ENCODE measurements at regions not wholly inside any gene's neighbourhood (a gene's known extent, or its start where the extent isn't known, plus 50 kb on each side); places are given as distances from the start of the nearest gene placed in this dataset.

DNA sequence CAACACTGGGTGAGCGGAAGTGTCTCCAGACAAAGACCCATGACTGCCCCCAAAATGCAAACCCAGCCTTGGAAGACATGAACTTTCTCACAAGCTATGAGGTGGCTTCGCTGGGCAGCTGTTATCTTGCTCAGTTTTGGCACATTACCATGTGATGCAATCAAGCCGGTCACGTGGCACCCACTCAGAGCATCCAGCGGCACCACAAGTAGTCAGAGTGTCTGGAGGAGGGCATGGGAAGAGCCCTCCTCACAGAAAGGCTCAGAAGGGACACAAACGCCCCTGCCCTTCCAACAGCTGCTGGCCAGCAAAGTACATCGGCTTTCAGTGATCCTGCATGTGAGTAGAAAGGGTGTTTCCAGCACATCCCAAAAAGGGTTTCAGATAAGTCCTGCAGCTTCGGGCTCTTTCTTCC, 145.5 kb upstream of the IRF2BP2 start (continued):
- TF ChIP-seq ZNF699 (CRISPR knock-in tag; IDR thresholded peaks at IDR 0.05; ENCODE audit: insufficient replicate concordance) = no peak
- no peak for TF ChIP-seq U2AF1 (optimal IDR thresholded peaks at IDR 0.05; ENCODE audit: low read depth, low read length)
- no peak for TF ChIP-seq ZNF347 (CRISPR knock-in tag; IDR thresholded peaks at IDR 0.05; ENCODE audit: low read depth)
- TF ChIP-seq ZNF584 (CRISPR knock-in tag; IDR thresholded peaks at IDR 0.05; ENCODE audit: low read depth) = no peak
- TF ChIP-seq ZNF431 (CRISPR knock-in tag; IDR thresholded peaks at IDR 0.05) = 0 out of 2 replicates have a peak, but pooled peaks have one; percentile 51
- no peak for TF ChIP-seq ZC3H8 (IDR thresholded peaks at IDR 0.05)
- peak; percentile 91; the same call in 1 of the 2 replicates for TF ChIP-seq TOE1 (IDR thresholded peaks at IDR 0.05; ENCODE audit: borderline replicate concordance)
- TF ChIP-seq TOE1 (CRISPR knock-in tag; IDR thresholded peaks at IDR 0.05; ENCODE audit: borderline replicate concordance, low read depth) = no peak
- TF ChIP-seq ZNF76 (CRISPR knock-in tag; IDR thresholded peaks at IDR 0.05; ENCODE audit: borderline replicate concordance) = peak; percentile 48; the same call in 1 of the 2 replicates
- no peak for TF ChIP-seq JUN (IDR thresholded peaks at IDR 0.05; ENCODE audit: borderline replicate concordance, low read depth, low read length)
- TF ChIP-seq JUN (CRISPR knock-in tag; IDR thresholded peaks at IDR 0.05; ENCODE audit: borderline replicate concordance) = no peak
- TF ChIP-seq ETV6 (IDR thresholded peaks at IDR 0.05; ENCODE audit: borderline replicate concordance in 1 of 2, low read depth in 2 of 2, low read length in 1 of 2) = no peak
- no peak for TF ChIP-seq ETV6 (CRISPR knock-in tag; IDR thresholded peaks at IDR 0.05; ENCODE audit: borderline replicate concordance)
- no peak for TF ChIP-seq ETS2 (tag; IDR thresholded peaks at IDR 0.05; ENCODE audit: borderline replicate concordance, poor library complexity, severe bottlenecking)
- no peak for TF ChIP-seq ILK (tag; IDR thresholded peaks at IDR 0.05; ENCODE audit: borderline replicate concordance, low read depth)
- TF ChIP-seq SNRNP70 (optimal IDR thresholded peaks at IDR 0.05; ENCODE audit: low read depth, low read length) = no peak
- TF ChIP-seq ASH1L (IDR thresholded peaks at IDR 0.05; ENCODE audit: borderline replicate concordance, low read depth, partially characterized antibody) = no peak
- peak; percentile 95 for TF ChIP-seq BHLHE40 (IDR thresholded peaks at IDR 0.05; ENCODE audit: low read length)
- TF ChIP-seq, protein P1, sequence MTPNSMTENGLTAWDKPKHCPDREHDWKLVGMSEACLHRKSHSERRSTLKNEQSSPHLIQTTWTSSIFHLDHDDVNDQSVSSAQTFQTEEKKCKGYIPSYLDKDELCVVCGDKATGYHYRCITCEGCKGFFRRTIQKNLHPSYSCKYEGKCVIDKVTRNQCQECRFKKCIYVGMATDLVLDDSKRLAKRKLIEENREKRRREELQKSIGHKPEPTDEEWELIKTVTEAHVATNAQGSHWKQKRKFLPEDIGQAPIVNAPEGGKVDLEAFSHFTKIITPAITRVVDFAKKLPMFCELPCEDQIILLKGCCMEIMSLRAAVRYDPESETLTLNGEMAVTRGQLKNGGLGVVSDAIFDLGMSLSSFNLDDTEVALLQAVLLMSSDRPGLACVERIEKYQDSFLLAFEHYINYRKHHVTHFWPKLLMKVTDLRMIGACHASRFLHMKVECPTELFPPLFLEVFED (CRISPR knock-in tag; conservative IDR thresholded peaks at IDR 0.05) = no peak
- TF ChIP-seq L3MBTL2 (IDR thresholded peaks at IDR 0.05) = peak; percentile 97
- TF ChIP-seq, protein P2, sequence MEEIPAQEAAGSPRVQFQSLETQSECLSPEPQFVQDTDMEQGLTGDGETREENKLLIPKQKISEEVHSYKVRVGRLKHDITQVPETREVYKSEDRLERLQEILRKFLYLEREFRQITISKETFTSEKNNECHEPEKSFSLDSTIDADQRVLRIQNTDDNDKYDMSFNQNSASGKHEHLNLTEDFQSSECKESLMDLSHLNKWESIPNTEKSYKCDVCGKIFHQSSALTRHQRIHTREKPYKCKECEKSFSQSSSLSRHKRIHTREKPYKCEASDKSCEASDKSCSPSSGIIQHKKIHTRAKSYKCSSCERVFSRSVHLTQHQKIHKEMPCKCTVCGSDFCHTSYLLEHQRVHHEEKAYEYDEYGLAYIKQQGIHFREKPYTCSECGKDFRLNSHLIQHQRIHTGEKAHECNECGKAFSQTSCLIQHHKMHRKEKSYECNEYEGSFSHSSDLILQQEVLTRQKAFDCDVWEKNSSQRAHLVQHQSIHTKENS (CRISPR knock-in tag; IDR thresholded peaks at IDR 0.05) = no peak
- TF ChIP-seq, protein P3, sequence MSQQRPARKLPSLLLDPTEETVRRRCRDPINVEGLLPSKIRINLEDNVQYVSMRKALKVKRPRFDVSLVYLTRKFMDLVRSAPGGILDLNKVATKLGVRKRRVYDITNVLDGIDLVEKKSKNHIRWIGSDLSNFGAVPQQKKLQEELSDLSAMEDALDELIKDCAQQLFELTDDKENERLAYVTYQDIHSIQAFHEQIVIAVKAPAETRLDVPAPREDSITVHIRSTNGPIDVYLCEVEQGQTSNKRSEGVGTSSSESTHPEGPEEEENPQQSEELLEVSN (IDR thresholded peaks at IDR 0.05; ENCODE audit: borderline replicate concordance in 1 of 2, extremely low read depth in 1 of 2, insufficient read depth in 1 of 2, insufficient read length in 1 of 2, low read depth in 1 of 2, low read length in 1 of 2, poor library complexity in 1 of 2, severe bottlenecking in 1 of 2) = peak; percentile 36 to 61
- TF ChIP-seq RFX5 (IDR thresholded peaks at IDR 0.05; ENCODE audit: low read depth, low read length) = no peak
- no peak for TF ChIP-seq RBM25 (IDR thresholded peaks at IDR 0.05; ENCODE audit: low read depth, low read length, severe bottlenecking)

All from K562 (cell line).